ENCODE measurements at regions not wholly inside any gene's neighbourhood (a gene's known extent, or its start where the extent isn't known, plus 50 kb on each side); places are given as distances from the start of the nearest gene placed in this dataset.

GRCh38 chr18:73962256-73962655, 185.4 kb downstream of the FBXO15 start:
- no peak for DNase-seq (ENCODE audit: low spot score)

- DNase-seq (ENCODE audit: low spot score): no peak
Observed at GRCh38 chr18:73961804-73962203, 185.8 kb downstream of the FBXO15 start.

- no peak for DNase-seq (ENCODE audit: low spot score)
Observed at GRCh38 chr18:73959352-73959751, 188.3 kb downstream of the FBXO15 start.

- DNase-seq (ENCODE audit: low spot score): no peak
Observed at GRCh38 chr18:73954268-73954667, 193.4 kb downstream of the FBXO15 start.

GRCh38 chr18:73952296-73952946, 195.2 kb downstream of the FBXO15 start:
- peak; percentile 6 for DNase-seq (ENCODE audit: low spot score)

GRCh38 chr18:73950116-73950700, 197.4 kb downstream of the FBXO15 start:
- DNase-seq (ENCODE audit: low spot score): no peak

GRCh38 chr18:73948497-73948896, 199.1 kb downstream of the FBXO15 start:
- DNase-seq (ENCODE audit: low spot score): peak; percentile 36

- no peak for DNase-seq (ENCODE audit: low spot score)
Observed at GRCh38 chr18:73948084-73948483, 199.6 kb downstream of the FBXO15 start.

GRCh38 chr18:73947180-73947921, 200.3 kb downstream of the FBXO15 start:
- no peak for DNase-seq (ENCODE audit: low spot score)

GRCh38 chr18:73945130-73945792, 202.4 kb downstream of the FBXO15 start:
- DNase-seq (ENCODE audit: low spot score): peak; percentile 5

GRCh38 chr18:73944715-73945114, 202.9 kb downstream of the FBXO15 start:
- DNase-seq (ENCODE audit: low spot score): no peak

- no peak for DNase-seq (ENCODE audit: low spot score)
Observed at GRCh38 chr18:73943763-73944162, 203.9 kb downstream of the FBXO15 start.

GRCh38 chr18:73942956-73943355, 204.7 kb downstream of the FBXO15 start:
- DNase-seq (ENCODE audit: low spot score): no peak

- no peak for DNase-seq (ENCODE audit: low spot score)
Observed at GRCh38 chr18:73942081-73942625, 205.5 kb downstream of the FBXO15 start.

GRCh38 chr18:73940721-73941120, 206.9 kb downstream of the FBXO15 start:
- DNase-seq (ENCODE audit: low spot score): no peak

- no peak for DNase-seq (ENCODE audit: low spot score)
Observed at GRCh38 chr18:73939391-73939790, 208.2 kb downstream of the FBXO15 start.

- no peak for DNase-seq (ENCODE audit: low spot score)
Observed at GRCh38 chr18:73933685-73934084, 213.9 kb downstream of the FBXO15 start.

GRCh38 chr18:73932976-73933375, 214.7 kb downstream of the FBXO15 start:
- no peak for DNase-seq (ENCODE audit: low spot score)

- no peak for DNase-seq (ENCODE audit: low spot score)
Observed at GRCh38 chr18:73927496-73927895, 220.1 kb downstream of the FBXO15 start.

- DNase-seq (ENCODE audit: low spot score): no peak
Observed at GRCh38 chr18:73924836-73925235, 222.8 kb downstream of the FBXO15 start.

- no peak for DNase-seq (ENCODE audit: low spot score)
Observed at GRCh38 chr18:73924307-73924706, 223.3 kb downstream of the FBXO15 start.

GRCh38 chr18:73923866-73924265, 223.8 kb downstream of the FBXO15 start:
- no peak for DNase-seq (ENCODE audit: low spot score)
